Caki2 (cell line): ENCODE measurements at regions not wholly inside any gene's neighbourhood (a gene's known extent, or its start where the extent isn't known, plus 50 kb on each side); places are given as distances from the start of the nearest gene placed in this dataset.

ENCODE experiments used
- DNase-seq: peaks from one replicate; pipeline ENCODE4 v3.0.0-alpha.2; 2015; ENCODE audit warnings: low read depth
- in situ Hi-C: cut with HindIII; loops from 2 replicates; pipeline ENCODE4 v1.10.0; 2016; ENCODE audit warnings: low sequenced_read_pairs, low pct_unique_long_range_greater_than_20kb, mixed read lengths

DNA sequence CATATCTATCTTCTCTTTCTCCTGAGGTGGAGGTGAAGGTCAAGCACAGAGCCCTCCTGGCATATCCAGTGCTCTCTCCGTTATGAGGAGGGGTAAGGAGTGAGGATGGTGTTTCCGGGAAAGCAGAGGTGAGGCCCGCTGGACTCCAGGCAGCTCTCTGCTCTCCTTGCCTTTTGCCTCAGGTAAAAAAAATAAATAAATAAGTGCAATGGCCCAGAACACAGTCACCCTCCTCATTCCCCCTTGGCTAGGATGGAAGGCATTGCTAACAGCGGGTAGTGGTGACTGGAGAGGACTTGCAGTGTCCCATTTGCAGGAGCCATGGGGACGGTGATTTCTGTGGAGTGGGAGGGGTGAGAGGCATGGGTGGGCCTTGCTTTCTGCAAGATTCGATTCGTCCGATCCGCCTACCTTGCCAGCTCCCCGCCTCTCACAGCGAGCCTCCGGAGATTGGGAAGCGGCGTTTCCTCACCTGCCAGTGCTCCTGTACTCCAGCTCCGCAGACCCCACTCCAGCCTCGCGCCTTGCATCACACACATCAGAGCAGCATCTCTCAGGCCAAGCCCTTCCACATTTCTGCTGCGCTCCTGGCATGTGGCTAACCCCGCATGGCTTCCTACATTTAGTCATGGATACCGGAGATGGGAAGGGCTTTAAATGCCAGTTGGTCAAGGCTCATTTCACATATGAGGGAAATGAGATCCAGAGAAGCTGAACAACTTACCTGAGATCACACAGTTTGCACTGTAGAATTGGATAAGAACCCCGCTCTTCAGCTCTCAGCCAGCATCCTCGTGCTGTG lies 155.2 kb downstream of the VAPA start:
- DNase-seq: no peak
- in situ Hi-C loops: no loop called here

DNA sequence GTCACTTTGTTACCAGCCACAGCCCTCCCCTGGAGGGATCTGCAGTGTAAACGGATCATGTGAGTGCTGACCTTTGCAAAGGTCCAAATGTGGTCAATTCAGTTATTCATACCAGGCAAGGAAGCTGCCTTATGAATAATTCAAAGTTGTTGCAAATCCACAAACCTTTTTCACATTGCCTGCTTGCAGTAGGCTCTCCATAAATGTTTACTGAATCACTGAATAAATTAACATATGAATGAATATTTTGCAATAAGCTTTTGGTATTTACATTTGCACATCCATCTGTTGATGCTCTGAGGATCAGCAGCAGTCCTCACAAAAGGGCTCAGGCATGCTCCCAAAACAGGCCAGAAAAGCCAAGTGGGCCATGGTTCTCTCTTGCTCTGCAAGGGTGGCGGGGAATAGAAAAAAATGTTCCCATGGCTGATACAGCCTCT lies 156.8 kb downstream of the VAPA start:
- DNase-seq: no peak
- in situ Hi-C loops: no loop called here

DNA sequence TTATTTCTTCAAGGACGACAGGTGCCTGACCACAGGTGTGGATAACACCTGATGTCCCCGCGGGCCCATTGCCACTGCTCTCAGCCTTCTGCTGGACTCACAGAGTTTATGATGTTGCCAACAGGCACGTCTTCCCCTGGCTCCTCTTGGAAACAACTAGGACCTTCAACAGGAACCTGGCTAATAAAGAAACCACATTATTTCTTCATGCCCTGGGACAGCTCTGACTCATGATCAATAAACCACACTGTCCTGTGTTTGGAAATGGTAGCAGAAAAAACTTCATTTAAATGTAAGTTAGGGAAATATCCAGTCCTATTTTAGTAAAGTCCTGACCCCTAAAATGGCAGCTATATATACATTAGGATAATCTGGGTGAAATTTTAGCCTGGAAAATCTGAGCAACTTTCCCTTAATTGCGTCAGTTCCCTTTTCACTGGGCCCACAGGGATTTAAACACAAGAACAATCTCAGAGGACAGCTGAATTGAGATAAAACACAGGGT lies 158.9 kb downstream of the VAPA start:
- DNase-seq: no peak
- in situ Hi-C loops: no loop called here

DNA sequence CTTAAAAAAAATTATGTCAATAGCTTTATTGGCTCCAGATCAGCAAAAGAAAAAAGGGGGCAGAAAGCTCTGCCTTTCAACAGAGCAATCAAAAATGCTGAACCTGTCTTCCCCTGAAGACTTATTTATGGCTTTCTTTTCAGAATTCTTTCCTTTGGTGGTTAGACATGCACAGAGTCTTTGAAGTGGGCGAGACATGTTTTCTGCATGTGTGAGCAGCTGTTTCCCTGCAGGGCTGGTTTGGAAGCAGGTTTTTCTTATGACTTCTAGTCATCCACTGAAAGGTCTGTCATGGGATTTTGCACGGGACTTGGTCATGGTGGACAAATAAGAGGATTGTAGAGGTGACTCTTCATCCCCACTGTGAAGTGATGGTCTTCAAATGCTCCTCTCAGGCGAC lies 160.3 kb downstream of the VAPA start:
- in situ Hi-C loops: no loop called here

DNA sequence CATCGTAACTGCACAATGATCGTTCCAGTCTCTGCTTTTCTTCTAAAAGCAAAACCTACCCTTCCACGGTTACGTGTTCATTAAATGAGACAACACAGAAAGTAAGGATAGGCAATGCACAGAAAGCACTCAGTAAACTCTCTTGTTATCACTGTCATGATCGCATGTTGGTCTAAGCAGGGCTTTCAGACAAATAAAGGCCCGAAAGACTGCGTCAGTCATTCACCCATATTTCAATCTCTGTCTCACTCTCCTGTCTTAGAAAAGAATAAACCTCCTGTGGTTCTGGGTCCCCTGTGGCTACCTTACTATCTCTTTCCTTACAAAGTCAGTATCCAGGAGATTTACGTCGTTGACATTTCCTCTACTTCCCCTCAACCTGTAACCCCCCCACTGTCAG lies 160.9 kb downstream of the VAPA start:
- DNase-seq: no peak
- in situ Hi-C loops: no loop called here

More for the DNA sequence above, 160.3 kb downstream of the VAPA start:
- no peak for DNase-seq

DNA sequence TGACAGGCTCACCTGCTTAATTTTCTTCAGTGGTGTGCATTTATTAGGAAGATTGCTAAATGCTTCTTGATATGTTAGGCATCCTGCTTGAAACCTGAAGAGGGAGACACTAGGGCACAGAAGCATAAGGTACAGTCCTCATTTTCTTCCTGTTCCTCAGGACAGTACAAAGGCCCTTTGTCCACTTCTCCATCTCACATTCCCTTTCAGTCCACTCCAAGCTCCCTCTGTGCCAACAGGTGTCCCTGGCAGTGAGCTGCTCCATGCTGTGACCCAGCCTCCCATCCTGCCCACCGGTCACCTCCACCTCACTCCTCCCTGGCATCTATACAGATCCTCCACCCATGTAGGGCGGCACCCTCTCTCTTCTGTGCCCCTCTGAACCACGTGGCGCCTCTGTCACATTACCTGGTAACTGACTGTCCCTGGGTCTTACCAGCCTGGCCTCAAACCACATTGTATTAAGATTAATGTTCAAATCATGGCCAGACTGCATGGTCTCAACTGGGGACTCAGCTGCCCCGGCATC lies 162.8 kb downstream of the VAPA start:
- no peak for DNase-seq
- in situ Hi-C loops: no loop called here

DNA sequence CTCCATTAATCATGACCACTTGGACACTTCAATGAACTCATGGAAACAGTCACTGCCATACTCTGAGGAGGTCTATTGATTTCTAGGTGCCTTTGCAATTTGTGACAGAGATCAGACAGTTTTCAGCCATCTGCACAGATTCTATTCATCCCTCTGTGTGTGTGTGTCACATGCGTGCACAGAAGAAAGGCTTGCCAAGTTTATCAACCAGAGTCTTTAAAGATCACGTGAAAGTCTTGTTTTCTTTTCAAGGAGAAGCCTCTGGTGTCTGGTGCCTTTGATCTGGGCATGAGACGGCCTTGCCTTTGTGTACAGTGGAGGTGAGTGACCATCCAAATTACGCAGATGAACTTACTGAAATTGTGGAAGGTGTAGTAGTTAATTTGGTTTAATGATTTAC lies 164.2 kb downstream of the VAPA start:
- in situ Hi-C loops: no loop called here
- DNase-seq: no peak

DNA sequence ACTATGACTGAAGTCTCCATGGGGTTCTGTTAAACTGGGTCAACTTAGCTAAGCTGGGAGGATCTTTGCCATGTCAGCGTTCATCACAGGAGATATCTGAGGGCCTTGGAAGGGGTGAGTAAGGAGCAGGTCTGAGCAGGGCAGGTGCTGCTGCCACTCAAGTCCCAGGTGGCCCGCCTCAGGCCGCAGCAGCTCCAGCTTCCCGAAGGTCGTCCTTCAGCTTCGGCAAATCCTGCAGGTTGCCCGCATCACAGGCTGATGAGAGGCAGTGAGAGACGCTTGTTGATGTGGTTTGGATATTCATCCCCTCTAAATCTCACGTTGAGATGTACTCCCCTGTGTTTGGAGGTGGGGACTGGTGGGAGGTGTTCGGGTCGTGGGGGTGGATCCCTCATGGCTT lies 166.6 kb downstream of the VAPA start:
- in situ Hi-C loops: no loop called here
- no peak for DNase-seq

DNA sequence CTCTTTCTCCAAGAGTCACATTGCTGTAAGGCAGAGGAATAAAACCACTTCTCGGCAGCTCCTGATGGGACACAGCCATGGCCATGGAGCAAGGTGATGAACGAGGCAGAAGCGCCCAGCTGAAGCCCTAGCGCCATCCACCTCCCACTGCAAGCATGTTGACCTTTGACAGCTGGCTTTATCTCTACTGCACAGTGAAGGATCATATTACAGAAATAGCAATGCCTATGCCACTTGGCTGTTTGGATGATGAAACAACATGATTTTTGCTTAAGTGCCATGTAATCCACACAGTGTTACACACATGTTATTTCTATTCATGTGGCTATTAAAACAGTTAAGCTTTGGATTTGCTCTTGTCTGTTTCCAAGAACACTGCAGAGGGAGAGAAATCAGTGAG lies 167.7 kb downstream of the VAPA start:
- in situ Hi-C loops: no loop called here
- DNase-seq: no peak

DNA sequence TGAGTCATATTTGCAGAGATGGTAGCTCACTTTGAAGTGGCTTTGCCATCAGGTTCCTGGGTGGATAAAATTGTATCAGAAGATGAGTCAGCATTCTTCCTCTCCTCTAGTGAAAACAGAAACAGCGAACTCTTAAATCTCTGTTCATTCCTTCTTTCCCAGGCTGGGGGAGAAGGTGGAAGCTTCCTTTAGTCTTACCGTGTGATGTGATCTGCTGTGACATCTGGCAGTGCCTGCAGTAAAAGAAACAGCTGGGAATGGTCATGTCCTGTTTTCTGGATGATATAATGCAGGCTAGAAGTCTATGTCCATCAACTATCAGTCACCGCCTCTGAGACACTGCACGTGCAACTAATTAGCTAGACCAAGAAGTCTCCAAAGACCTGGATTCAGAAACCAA lies 171.6 kb downstream of the VAPA start:
- in situ Hi-C loops: no loop called here
- DNase-seq: no peak

DNA sequence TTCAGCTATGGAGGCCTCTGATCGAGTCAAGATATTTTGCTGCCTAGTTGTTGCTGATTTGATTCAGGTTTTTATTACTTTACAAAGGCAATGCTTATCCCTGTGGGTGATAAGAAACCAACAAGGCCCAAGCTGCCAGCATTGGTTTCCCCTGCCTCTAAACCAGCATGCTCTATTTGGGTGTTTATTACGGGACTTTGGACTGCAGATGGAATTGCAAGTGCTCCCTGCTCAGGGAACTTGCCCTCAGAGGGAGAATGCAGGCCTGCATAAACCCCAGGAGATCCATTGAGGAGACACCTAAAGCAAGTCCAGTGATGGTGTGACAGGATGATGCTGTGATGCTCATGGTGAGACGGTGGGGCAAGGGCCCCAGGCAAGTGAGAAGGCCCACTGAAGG lies 172.1 kb downstream of the VAPA start:
- in situ Hi-C loops: no loop called here
- no peak for DNase-seq

DNA sequence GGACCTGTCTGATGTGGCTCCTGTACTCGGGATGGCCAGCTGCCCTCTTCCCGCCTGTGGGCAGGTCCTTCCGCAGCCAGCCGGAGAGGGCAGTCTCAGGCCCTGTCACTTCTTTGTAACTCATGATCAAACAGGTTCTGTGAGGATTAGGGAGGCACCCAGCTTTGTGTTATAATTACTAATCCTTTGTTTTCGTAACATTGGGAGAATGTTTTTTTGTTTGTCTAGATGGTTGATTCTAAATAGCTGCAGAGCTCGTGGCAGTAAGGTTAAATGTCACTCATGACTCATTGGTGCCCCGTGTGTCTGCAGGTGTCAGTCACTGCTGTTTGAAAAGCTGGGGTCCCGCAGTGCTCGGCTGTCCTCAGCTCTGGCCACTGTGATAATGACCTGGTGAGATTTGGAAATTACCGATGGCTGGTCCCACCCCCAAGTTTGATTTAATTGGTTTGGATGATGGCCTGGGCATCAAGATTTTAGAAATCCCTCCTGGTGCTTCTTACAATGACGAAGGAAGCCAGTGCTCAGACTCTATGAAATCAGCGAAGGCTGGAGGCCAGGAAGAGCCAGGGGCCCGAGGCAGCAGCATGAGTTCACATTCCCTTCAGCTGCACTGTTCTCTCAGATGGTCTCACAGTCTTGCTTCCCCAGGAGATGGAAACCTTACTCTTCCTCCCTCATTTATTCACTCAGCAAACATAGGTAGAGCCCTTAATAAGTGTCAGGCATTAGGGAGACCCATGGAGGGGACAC lies 172.8 kb downstream of the VAPA start:
- peak; percentile 72 for DNase-seq
- in situ Hi-C loops: no loop called here

DNA sequence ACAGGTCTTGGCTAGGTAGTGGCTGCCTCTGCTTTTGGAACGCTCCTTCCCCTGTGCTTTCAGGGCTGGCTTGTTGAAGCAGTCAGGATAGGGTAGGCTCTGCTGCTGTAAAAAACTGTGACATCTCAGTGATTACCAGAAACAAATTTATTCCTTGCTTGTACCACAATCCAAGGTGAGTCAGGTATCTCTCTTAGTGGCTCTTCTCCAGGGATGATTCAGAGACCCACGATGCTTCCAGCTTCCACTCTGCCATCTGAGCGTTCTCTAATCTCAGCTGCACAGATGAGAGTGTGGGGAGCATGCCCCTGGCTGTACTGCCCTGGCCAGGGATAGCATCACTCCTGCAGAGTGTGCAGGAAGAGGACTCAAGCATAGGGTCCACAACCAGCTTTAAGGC lies 174.9 kb downstream of the VAPA start:
- in situ Hi-C loops: no loop called here
- no peak for DNase-seq

DNA sequence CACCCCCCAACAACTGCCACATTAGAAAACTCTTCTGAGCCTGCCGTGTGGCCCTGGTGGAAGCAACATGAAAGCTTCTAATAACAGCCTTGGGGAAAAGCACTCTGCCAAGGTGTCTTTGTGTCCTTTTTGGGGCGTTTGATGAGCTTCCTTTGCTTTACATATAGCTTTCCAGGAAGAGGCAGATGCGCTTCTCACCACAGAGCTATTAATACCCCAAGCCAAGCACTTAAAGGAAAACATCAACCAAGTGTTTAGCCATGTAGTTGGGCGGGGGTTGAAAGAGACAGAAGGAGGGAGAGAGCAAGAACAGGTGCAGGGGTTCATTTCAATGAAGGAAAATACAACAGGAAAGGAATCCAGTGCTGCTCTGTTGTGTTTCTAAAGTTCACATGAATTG lies 176.1 kb downstream of the VAPA start:
- no peak for DNase-seq
- in situ Hi-C loops: no loop called here

DNA sequence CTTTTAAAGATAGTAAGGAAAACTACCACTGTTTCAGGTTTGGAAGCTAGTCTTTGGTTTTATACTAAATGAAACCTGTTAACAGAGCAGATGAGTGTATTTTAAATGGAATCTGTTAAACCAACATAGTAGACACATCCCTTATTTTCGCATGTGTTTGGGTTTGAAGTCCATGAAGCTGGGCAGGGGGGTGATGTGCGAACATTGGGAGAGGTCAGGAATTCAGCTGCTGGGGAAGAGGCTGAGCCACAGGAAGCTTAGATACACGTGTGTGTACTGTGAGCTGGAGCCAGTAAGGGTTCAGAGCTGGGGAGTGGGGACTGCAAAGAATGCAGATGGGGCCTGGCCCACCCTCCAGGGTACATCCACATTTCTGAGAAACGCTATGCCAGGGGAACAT lies 176.9 kb downstream of the VAPA start:
- DNase-seq: no peak
- in situ Hi-C loops: no loop called here

DNA sequence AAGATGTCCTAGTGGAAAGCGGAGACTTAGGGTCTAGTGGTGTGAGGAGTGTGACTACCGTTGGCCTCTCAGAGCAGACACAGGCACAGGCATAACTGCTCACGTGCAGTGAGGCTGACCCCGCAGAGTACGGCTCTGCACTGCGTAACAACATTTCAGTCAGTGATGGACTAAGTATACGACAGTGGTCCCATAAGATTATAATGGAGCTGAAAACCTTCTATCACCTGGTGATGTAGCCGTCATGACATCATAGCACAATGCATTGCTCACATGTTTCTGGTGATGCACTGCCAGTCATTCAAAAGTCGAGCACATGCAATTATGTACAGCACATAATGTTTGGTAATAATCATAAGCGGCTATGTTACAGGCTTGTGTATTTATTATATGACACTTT lies 179.6 kb downstream of the VAPA start:
- in situ Hi-C loops: no loop called here
- no peak for DNase-seq

DNA sequence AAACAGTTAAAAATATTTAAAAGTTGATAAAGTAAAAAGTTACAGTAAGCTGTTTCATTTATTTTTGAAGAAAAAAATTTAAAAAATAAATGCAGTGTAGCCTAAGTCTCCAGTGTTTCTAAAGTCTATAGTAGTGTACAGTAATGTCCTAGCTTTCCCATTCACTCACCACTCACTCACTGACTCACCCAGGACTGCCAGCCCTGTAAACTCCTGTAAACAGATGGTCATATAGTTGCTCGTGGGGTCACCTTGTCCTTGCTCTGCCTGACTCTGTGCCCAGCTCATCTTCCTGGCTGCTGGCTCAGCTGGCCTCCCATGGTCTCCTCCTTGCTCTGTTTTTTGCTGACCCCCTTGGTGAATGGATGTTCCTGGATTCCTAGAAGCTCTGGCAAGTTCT lies 180.3 kb downstream of the VAPA start:
- no peak for DNase-seq
- in situ Hi-C loops: no loop called here

DNA sequence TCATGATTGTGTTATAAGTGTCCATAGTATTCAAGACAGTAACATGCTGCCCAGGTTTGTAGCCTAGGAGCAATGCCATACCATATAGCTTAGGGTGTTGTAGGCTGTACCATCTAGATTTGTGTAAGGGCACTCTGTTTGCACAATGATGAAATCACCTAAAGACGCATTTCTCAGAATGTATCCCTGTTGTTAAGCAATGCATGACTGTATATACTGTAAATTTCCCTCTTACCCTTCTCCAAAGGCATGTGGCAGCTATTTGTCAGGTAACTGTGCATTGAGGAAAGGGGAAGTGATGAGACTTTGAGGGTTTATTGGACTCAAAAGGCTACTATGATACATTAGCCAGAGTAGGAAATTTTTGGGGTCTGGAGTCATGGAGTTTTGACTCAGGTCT lies 180.8 kb downstream of the VAPA start:
- DNase-seq: no peak
- in situ Hi-C loops: no loop called here

DNA sequence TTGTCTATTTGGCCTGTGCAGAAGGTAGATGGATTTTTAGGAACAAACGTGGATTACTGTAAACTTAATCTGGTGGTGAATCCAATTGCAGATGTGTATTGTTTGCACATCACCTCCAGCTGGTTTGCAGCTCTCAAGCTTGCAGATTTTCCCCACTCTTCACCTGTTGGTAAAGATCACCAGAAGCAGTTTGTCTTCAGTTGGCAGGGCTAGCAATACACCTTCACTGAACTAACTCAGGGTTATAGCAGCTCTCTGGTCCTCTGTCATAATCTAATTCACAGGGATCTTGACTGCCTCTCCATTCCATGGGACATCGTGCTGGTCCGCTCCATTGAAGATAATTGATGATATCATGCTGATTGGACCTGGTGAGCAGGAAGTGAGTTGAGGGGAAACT lies 181.5 kb downstream of the VAPA start:
- no peak for DNase-seq
- in situ Hi-C loops: no loop called here
